NCI-H748 (cell line): ENCODE measurements at regions not wholly inside any gene's neighbourhood (a gene's known extent, or its start where the extent isn't known, plus 50 kb on each side); places are given as distances from the start of the nearest gene placed in this dataset.

Experiments used
- DNase-seq: peaks from one replicate; lab custom pipeline; 2025; ENCODE audit not compliant: unreplicated experiment; lab: John Stamatoyannopoulos, UW

GRCh38 chr4:14887842-14888433, 114.3 kb upstream of the CPEB2 start:
- DNase-seq: no peak

- DNase-seq: no peak
Measured at GRCh38 chr4:14888790-14889572, 113.3 kb upstream of the CPEB2 start.

- no peak for DNase-seq
Measured at GRCh38 chr4:14892563-14892962, 109.7 kb upstream of the CPEB2 start.

- no peak for DNase-seq
Measured at GRCh38 chr4:14893713-14894112, 108.6 kb upstream of the CPEB2 start.

- no peak for DNase-seq
Measured at GRCh38 chr4:14894392-14895292, 107.6 kb upstream of the CPEB2 start.

GRCh38 chr4:14896656-14897175, 105.6 kb upstream of the CPEB2 start:
- DNase-seq: no peak

GRCh38 chr4:14897217-14897616, 105.1 kb upstream of the CPEB2 start:
- DNase-seq: no peak

- no peak for DNase-seq
Measured at GRCh38 chr4:14898989-14899388, 103.3 kb upstream of the CPEB2 start.

- no peak for DNase-seq
Measured at GRCh38 chr4:14902342-14902741, 99.9 kb upstream of the CPEB2 start.

GRCh38 chr4:14903321-14903720, 99.0 kb upstream of the CPEB2 start:
- no peak for DNase-seq

GRCh38 chr4:14906805-14907204, 95.5 kb upstream of the CPEB2 start:
- no peak for DNase-seq

- DNase-seq: no peak
Measured at GRCh38 chr4:14908635-14909034, 93.6 kb upstream of the CPEB2 start.

- DNase-seq: no peak
Measured at GRCh38 chr4:14910411-14910810, 91.9 kb upstream of the CPEB2 start.

GRCh38 chr4:14912426-14912825, 89.9 kb upstream of the CPEB2 start:
- no peak for DNase-seq

GRCh38 chr4:14915018-14915417, 87.3 kb upstream of the CPEB2 start:
- no peak for DNase-seq

GRCh38 chr4:14916554-14917297, 85.6 kb upstream of the CPEB2 start:
- DNase-seq: no peak

GRCh38 chr4:14917298-14917633, 85.0 kb upstream of the CPEB2 start:
- DNase-seq: no peak

GRCh38 chr4:14918336-14918735, 83.9 kb upstream of the CPEB2 start:
- no peak for DNase-seq

- DNase-seq: no peak
Measured at GRCh38 chr4:14919785-14920184, 82.5 kb upstream of the CPEB2 start.

GRCh38 chr4:14920237-14920636, 82.0 kb upstream of the CPEB2 start:
- no peak for DNase-seq

- no peak for DNase-seq
Measured at GRCh38 chr4:14920759-14921320, 81.4 kb upstream of the CPEB2 start.
